Renal cortex interstitium (tissue), 11 donors: ENCODE measurements at regions not wholly inside any gene's neighbourhood (a gene's known extent, or its start where the extent isn't known, plus 50 kb on each side); places are given as distances from the start of the nearest gene placed in this dataset.

Source experiments
- DNase-seq, 11 donors: peaks; one replicate each; pipeline ENCODE4 v3.0.0-alpha.2; 2013; ENCODE audit warnings: low read depth in 9 of 11, low spot score in 4 of 11; ENCODE audit errors: extremely low read depth in 1 of 11

GRCh38 chr2:147363181-147363580 is 481.6 kb upstream of the ACVR2A start:
- DNase-seq: peak in 1 of 11 donors; percentile 7

GRCh38 chr2:147358375-147358774 is 486.5 kb upstream of the ACVR2A start:
- DNase-seq: no peak

DNA sequence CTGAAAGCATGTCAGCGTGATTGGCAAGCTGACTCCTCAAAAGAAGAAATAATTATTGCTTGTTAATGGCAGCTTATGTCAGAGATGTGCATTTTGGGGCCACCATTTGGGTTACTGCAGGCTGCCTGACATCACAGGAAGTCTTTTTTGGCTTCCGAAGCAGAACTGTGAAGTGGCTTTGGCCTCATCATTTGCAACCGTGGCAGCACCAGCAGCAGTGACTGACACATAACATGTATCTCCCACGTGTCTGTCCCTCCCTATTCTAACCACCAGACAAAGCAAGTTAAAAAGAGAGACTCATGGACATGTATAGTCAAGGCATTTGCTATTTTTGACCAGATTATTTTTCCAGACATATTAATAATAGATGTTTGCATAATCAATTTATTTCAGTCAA is 488.7 kb upstream of the ACVR2A start:
- DNase-seq: no peak

- DNase-seq: no peak
Observed at GRCh38 chr2:147355706-147356105, 489.1 kb upstream of the ACVR2A start.

- no peak for DNase-seq
Observed at GRCh38 chr2:147353072-147353381, 491.8 kb upstream of the ACVR2A start.

DNA sequence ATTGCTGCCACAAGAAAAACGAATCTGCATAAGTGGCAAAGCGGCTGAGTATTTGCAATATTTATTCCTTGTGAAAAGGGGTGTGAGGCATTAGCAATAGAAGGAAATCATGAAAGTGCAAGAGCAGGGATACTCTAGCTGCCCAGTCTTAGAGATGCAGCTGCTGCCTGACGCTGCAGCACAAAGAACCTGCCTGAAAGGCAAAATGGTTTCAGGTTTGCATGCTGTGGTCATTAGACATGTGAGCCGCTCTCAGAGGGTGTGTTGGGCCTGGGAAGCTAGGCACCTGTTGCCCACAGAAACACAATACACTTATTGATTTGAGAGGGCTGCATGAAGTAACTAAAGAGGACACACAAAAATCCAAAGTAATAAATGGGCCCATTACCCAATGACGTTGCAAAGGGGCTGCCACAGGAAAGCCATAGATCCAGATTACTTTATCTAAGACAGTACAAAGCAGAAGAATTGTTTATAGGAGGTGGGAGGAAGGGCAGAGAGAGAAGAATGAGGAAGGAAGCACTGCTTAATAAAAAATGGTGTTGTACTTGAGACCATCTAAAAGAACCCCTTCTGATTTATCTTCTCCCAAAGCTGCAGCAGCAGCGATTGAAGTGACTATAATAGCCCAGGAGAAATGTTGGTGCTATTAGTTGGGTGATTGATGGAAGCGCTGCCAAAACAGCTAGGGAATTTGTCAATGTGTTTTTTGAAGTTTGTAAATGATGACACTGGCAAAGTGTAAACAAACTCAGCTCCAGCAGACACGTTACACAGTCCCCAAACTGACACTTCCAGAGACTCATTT is 492.4 kb upstream of the ACVR2A start:
- DNase-seq: peak in 1 of 11 donors; percentile 16

GRCh38 chr2:147351784-147352183 is 493.0 kb upstream of the ACVR2A start:
- DNase-seq: no peak

DNA sequence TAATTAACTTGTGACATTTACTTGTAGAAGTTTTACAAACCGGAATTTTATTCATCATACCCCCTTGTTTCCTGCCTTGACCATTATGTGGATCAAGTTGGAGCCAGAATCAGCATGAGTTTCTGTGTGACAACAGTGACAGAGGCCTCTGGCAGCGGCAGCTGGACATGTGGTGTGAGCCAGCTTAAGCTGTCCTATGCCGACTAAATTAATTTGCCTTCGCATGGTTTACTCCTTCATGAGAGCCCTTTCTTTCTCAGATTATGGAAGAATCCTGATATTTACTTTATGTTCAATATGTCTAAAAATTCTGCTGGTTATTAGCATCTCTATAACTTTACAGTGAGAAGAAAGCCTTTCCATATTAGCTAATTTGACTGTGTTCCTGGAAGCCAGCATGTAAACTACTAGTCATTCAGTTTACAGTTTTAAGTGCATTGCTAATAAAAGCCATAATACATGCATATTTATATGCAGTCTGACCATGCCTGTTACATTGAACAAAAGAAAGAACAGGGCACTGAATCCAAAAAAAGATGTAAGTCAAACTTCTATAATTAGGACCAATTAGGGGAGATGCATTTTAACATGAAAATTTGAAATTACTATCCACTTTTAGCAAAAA is 495.8 kb upstream of the ACVR2A start:
- no peak for DNase-seq

GRCh38 chr2:147346142-147346541 is 498.7 kb upstream of the ACVR2A start:
- DNase-seq: no peak

GRCh38 chr2:147345246-147345645 is 499.6 kb upstream of the ACVR2A start:
- no peak for DNase-seq

- DNase-seq: no peak
Observed at GRCh38 chr2:147342329-147342728, 502.5 kb upstream of the ACVR2A start.

DNA sequence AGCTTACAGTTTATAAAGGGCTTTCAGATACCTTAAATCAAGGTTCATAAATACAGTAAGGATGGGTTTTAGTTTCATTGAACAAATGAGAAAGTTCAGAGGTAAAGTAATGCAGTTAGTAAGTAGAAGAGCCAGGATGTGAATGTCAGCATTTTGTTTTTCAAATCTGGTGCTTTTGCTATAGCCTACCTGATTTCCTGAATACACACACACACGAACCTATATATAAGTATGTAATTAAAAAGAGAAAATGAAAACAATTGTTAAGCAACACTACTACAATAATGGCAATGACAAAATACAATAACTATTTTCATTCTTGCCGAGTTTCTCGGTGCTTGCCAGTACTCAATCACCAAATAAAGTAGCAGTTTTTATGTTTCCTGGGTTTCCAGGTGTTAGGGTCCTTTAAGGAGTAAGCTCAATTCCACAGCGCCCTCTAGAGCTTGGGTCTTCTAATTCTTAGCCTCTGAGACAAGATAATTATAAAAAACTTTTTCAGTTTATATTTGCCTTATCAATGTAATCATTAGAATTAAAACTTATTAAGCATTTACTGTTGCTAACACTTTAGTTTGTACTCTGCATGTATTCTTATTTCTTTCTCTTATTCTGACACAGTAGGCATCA is 512.9 kb upstream of the ACVR2A start:
- DNase-seq: peak in 2 of 11 donors; percentile 6 to 8

DNA sequence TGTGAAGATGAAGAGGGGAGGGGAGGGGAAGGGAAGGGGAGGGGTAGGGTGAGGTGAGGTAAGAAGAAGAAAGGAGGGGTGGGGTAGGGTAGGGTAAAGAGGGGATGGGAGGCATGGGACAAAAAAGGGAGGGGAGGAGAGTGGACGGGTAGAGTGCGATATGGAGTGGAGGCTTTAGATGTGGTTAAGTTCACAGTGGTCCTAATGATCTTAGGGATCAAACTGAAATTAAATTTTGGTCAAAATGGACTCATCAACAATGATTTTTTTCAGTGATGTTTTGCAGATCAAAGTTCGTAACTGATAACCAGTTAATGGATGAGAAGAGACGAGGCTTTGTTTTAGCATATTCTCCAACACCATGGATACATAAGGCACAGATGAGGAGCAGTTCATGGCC is 513.9 kb upstream of the ACVR2A start:
- no peak for DNase-seq

DNA sequence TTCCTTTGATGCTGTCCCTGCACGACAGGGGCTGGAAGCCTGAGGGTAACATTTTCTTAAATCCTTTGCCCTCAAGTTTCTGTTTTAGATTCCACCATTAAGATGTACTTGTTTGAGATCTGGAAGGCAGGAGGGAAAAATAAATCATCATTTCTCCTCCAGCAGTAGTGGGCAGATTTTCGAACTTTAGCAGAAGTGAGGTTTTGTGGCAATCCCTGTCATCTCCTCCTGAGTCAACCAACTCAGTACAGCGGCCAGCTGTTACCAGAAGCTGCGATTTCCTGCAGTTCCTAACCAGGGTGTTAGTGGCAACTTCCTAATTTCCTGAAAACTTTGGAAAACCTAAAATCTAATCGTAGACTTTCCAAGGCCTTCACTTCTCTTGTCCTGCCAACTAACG is 517.2 kb upstream of the ACVR2A start:
- no peak for DNase-seq

DNA sequence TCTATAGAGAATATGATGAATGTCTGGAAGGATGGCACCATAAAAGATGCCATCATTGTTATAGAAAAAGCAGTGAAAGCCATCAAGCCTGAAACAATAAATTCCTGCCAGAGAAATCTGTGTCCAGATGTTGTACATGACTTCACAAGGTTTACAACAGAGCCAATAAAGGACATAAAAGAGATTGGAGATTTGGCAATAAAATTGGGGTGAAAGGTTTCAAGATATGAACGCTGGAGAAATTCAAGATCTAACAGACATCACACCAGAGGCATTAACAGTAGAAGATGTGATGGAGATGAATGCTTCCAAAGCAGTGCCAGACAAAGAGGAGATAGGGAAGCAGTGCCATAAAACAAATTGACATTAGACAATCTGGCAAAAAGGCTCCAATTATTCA is 518.8 kb upstream of the ACVR2A start:
- DNase-seq: no peak

- no peak for DNase-seq
Observed at GRCh38 chr2:147320146-147320545, 524.7 kb upstream of the ACVR2A start.

DNA sequence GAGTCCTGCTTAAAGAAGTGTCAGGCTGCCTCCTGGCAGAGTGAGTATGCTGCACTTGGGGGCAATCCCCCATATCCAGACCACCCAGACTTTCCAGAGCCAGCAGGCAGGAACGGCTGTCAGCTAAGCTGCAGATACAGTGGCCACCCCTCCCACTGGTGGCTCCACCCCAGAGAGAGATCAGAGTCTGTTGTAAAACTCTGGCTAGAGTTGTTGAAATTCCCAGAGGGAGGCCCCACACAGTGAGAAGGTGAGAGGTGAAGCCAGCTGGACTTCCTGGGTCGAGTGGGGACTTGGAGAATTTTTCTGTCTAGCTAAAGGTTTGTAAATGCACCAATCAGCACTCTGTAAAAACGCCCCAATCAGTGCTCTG is 533.8 kb upstream of the ACVR2A start:
- no peak for DNase-seq

- DNase-seq: no peak
Observed at GRCh38 chr2:147310335-147311057, 534.3 kb upstream of the ACVR2A start.

DNA sequence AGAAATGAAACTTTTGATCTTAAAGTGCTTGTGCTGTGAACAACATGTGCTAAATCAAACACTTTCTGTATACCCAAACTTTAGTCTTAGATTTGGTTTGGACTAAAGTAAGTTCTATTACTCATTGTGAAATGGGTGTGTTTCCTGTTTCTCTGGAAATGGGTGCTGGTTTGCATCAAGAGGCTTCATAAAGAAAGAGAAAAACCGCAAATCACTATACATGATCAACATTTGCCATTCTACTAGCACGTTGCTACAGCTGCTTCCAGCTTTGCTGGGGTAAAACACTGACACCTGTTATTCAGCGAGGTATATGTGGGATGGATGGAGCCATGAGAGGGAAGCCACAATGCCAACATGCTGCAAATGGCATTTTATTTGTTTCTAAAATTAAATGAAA is 547.0 kb upstream of the ACVR2A start:
- no peak for DNase-seq

- no peak for DNase-seq
Observed at GRCh38 chr2:147294825-147295392, 549.9 kb upstream of the ACVR2A start.
